ENCODE measurements at regions not wholly inside any gene's neighbourhood (a gene's known extent, or its start where the extent isn't known, plus 50 kb on each side); places are given as distances from the start of the nearest gene placed in this dataset.
"Not testable (repeated sequence)": the region's sequence is repeated elsewhere in the genome, so short reads cannot be mapped to it uniquely, and the experiment has no call there.

GRCh38 chr1:229710746-229711145, 84.7 kb downstream of the URB2 start:
- DNase-seq: no peak

- no peak for DNase-seq
Measured at GRCh38 chr1:229714306-229714705, 88.3 kb downstream of the URB2 start.

GRCh38 chr1:229714964-229715603, 89.0 kb downstream of the URB2 start:
- DNase-seq: peak; percentile 20 to 43

- no peak for DNase-seq
Measured at GRCh38 chr1:229716069-229716468, 90.0 kb downstream of the URB2 start.

- DNase-seq: no peak
Measured at GRCh38 chr1:229716704-229717103, 90.7 kb downstream of the URB2 start.

GRCh38 chr1:229717786-229718576, 91.9 kb downstream of the URB2 start:
- DNase-seq: no peak

- no peak for DNase-seq
Measured at GRCh38 chr1:229726061-229726460, 100.0 kb downstream of the URB2 start.

- no peak for DNase-seq
Measured at GRCh38 chr1:229729916-229730315, 103.9 kb downstream of the URB2 start.

GRCh38 chr1:229730573-229730972, 104.5 kb downstream of the URB2 start:
- no peak for DNase-seq

- no peak for DNase-seq
Measured at GRCh38 chr1:229732061-229732460, 106.0 kb downstream of the URB2 start.

- no peak for DNase-seq
Measured at GRCh38 chr1:229736376-229736775, 110.3 kb downstream of the URB2 start.

- not testable (repeated sequence) for DNase-seq
Measured at GRCh38 chr1:229742614-229743013, 116.6 kb downstream of the URB2 start.

GRCh38 chr1:229749992-229750391, 123.9 kb downstream of the URB2 start:
- no peak for DNase-seq

- DNase-seq: no peak
Measured at GRCh38 chr1:229751610-229752009, 125.6 kb downstream of the URB2 start.

GRCh38 chr1:229752679-229753078, 126.6 kb downstream of the URB2 start:
- no peak for DNase-seq

GRCh38 chr1:229753764-229754551, 127.9 kb downstream of the URB2 start:
- DNase-seq: no peak

GRCh38 chr1:229756666-229757065, 130.6 kb downstream of the URB2 start:
- no peak for DNase-seq

GRCh38 chr1:229757226-229757625, 131.2 kb downstream of the URB2 start:
- no peak for DNase-seq

- DNase-seq: no peak
Measured at GRCh38 chr1:229758101-229759036, 132.3 kb downstream of the URB2 start.

GRCh38 chr1:229759037-229759435, 133.0 kb downstream of the URB2 start:
- no peak for DNase-seq

- no peak for DNase-seq
Measured at GRCh38 chr1:229759586-229759985, 133.5 kb downstream of the URB2 start.

- DNase-seq: no peak
Measured at GRCh38 chr1:229760478-229760996, 134.5 kb downstream of the URB2 start.

All from CD4-positive, alpha-beta T cell treated with Interleukin-1 beta for 1 hour (primary cell).